ENCODE measurements at regions not wholly inside any gene's neighbourhood (a gene's known extent, or its start where the extent isn't known, plus 50 kb on each side); places are given as distances from the start of the nearest gene placed in this dataset.

GRCh38 chr7:46463170-46463569 lies 542.1 kb upstream of the IGFBP3 start (continued):
- TF ChIP-seq SP1 (CRISPR knock-in tag; conservative IDR thresholded peaks at IDR 0.05) = no peak
- TF ChIP-seq FOXJ3 (CRISPR knock-in tag; IDR thresholded peaks at IDR 0.05; ENCODE audit: borderline replicate concordance) = no peak
- no peak for TF ChIP-seq AFF4 (CRISPR knock-in tag; IDR thresholded peaks at IDR 0.05; ENCODE audit: borderline replicate concordance)
- TF ChIP-seq AR (CRISPR knock-in tag; IDR thresholded peaks at IDR 0.05) = no peak
- no peak for TF ChIP-seq RORB (CRISPR knock-in tag; IDR thresholded peaks at IDR 0.05)

- TF ChIP-seq E2F1 (CRISPR knock-in tag; IDR thresholded peaks at IDR 0.05) (no peak), CDX4 (CRISPR knock-in tag; IDR thresholded peaks at IDR 0.05; ENCODE audit: borderline replicate concordance) (0 out of 2 replicates have a peak, but pooled peaks have one; percentile 41)
- peaks cover 42% of the 10 kb centered on the region for H3K36me3 Mint-ChIP-seq
- DNase-seq (ENCODE audit: low spot score) (no peak), ATAC-seq (no peak)
- POLR2A ChIA-PET = no interaction called here
- peaks cover 4% of the 10 kb centered on the region; the same call in 1 of the 2 replicates for H3K27me3 Mint-ChIP-seq (ENCODE audit: low read depth)
- H3K27ac Mint-ChIP-seq = no peak overlapping the region
- peaks cover 82% of the 10 kb centered on the region for H3K9me3 Mint-ChIP-seq
- H3K4me3 Mint-ChIP-seq = no peak overlapping the region
- CTCF ChIA-PET = no interaction called here
- no peaks in the 10 kb centered on the region for H3K4me1 Mint-ChIP-seq
Measured at GRCh38 chr7:46461334-46461777, 540.3 kb upstream of the IGFBP3 start.

- H3K9me3 Mint-ChIP-seq = peaks cover 80% of the 10 kb centered on the region
- CTCF ChIA-PET = no interaction called here
- no peak for DNase-seq (ENCODE audit: low spot score)
- POLR2A ChIA-PET = no interaction called here
- H3K4me3 Mint-ChIP-seq = no peak overlapping the region
- no peak overlapping the region for H3K27ac Mint-ChIP-seq
- H3K4me1 Mint-ChIP-seq = no peaks in the 10 kb centered on the region
- H3K36me3 Mint-ChIP-seq = peaks cover 37% of the 10 kb centered on the region
- peaks cover 4% of the 10 kb centered on the region; the same call in 1 of the 2 replicates for H3K27me3 Mint-ChIP-seq (ENCODE audit: low read depth)
- no peak for ATAC-seq
- TF ChIP-seq CDX4 (CRISPR knock-in tag; IDR thresholded peaks at IDR 0.05; ENCODE audit: borderline replicate concordance) (no peak), JAZF1 (CRISPR knock-in tag; IDR thresholded peaks at IDR 0.05) (no peak), MYBL2 (CRISPR knock-in tag; IDR thresholded peaks at IDR 0.05) (no peak), SMAD3 (CRISPR knock-in tag; IDR thresholded peaks at IDR 0.05; ENCODE audit: borderline replicate concordance) (no peak), GRHL2 (CRISPR knock-in tag; IDR thresholded peaks at IDR 0.05; ENCODE audit: insufficient replicate concordance, severe bottlenecking) (no peak), FOXJ3 (CRISPR knock-in tag; IDR thresholded peaks at IDR 0.05; ENCODE audit: borderline replicate concordance) (no peak), TP53 (CRISPR knock-in tag; IDR thresholded peaks at IDR 0.05) (no peak), ZBTB21 (CRISPR knock-in tag; IDR thresholded peaks at IDR 0.05; ENCODE audit: borderline replicate concordance) (no peak), ZBTB43 (CRISPR knock-in tag; IDR thresholded peaks at IDR 0.05) (no peak), OVOL2 (CRISPR knock-in tag; IDR thresholded peaks at IDR 0.05; ENCODE audit: borderline replicate concordance) (no peak), GABPB1 (CRISPR knock-in tag; IDR thresholded peaks at IDR 0.05) (no peak), CBFB (CRISPR knock-in tag; IDR thresholded peaks at IDR 0.05; ENCODE audit: low read depth) (no peak), HMGXB4 (CRISPR knock-in tag; IDR thresholded peaks at IDR 0.05) (no peak), ZSCAN18 (CRISPR knock-in tag; IDR thresholded peaks at IDR 0.05) (no peak)
Measured at GRCh38 chr7:46459942-46460341, 538.9 kb upstream of the IGFBP3 start.
